HepG2 (cell line): ENCODE measurements at regions not wholly inside any gene's neighbourhood (a gene's known extent, or its start where the extent isn't known, plus 50 kb on each side); places are given as distances from the start of the nearest gene placed in this dataset.

Experiments used
- ATAC-seq: fragments of 200-7000 bp; cut with Tn5 transposase; 3 replicates; pipeline ENCODE4 v1.9.1; 2020; ENCODE audit warnings: mild to moderate bottlenecking, moderate library complexity
- BruUV-seq: library from RNA; stranded (reverse); fragments of 400-500 nt; replicated peaks from 2 replicates; lab custom pipeline; 2021; lab: Mats Ljungman, UMichigan
- CTCF ChIA-PET: fragments of 300-600 bp; formaldehyde crosslinking; extraction: SDS; loops from one replicate; lab custom pipeline; 2021; ENCODE audit warnings: low total read pairs, inconsistent platforms, low intra/inter-chr PET ratio; lab: Yijun Ruan, JAX
- POLR2A ChIA-PET: fragments of 350-600 bp; sonication (Branson Sonifier 250); formaldehyde crosslinking; loops from one replicate; lab custom pipeline; 2020; ENCODE audit warnings: antibody characterized with exemption, inconsistent platforms; lab: Yijun Ruan, JAX
- DNase-seq: peaks from one replicate; pipeline ENCODE4 v3.0.0-alpha.2; 2015; ENCODE audit warnings: low spot score
- FAIRE-seq: peaks from 3 replicates; lab custom pipeline; 2011; peaks lifted over from hg19 to GRCh38; lab: Jason Lieb, UNC
- H2AFZ ChIP-seq: one replicate; pipeline ENCODE4 v1.6.1; 2011; ENCODE audit warnings: low read length, inconsistent platforms
- H3K27ac ChIP-seq: fragments of 300-600 bp; 3 replicates; pipeline ENCODE4 v1.8.0; 2011; ENCODE audit warnings: mixed run types, mild to moderate bottlenecking, mixed read lengths, low read length, inconsistent platforms; ENCODE audit not compliant: insufficient read depth; ENCODE audit errors: extremely low read length
- H3K27me3 ChIP-seq, 2 experiments: fragments of 200-600 bp in 1 of 2; 2 replicates in 1 of 2; 3 replicates in 1 of 2; pipeline versions ENCODE4 v1.6.0 to v1.8.0; 2011; ENCODE audit warnings: low read length in 2 of 2, mild to moderate bottlenecking in 2 of 2, moderate library complexity in 2 of 2, inconsistent platforms in 1 of 2; ENCODE audit not compliant: insufficient read depth in 2 of 2, control insufficient read depth in 1 of 2
- H3K36me3 ChIP-seq, 2 experiments: fragments of 200-600 bp in 1 of 2; replicated peaks in 1 of 2; 2 replicates in 1 of 2; 3 replicates in 1 of 2; pipeline versions ENCODE4 v1.5.1 to v1.8.0; 2011; ENCODE audit warnings: low read length in 2 of 2, inconsistent platforms in 1 of 2; ENCODE audit not compliant: insufficient read depth in 2 of 2, control insufficient read depth in 1 of 2
- H3K4me1 ChIP-seq: 2 replicates; pipeline ENCODE4 v1.5.1; 2012; ENCODE audit warnings: low read length, inconsistent platforms; ENCODE audit not compliant: insufficient read depth
- H3K4me2 ChIP-seq: 2 replicates; pipeline ENCODE4 v1.6.0; 2011; ENCODE audit warnings: low read depth, low read length, inconsistent platforms
- H3K4me3 ChIP-seq, 3 experiments: fragments of 200-600 bp in 1 of 3; sonication (generic), shearing (Covaris generic) in 1 of 3; replicated peaks in 1 of 3; 2 replicates each; pipeline ENCODE4 v1.5.1; 2011 to 2016; ENCODE audit warnings: low read length in 3 of 3, inconsistent platforms in 2 of 3, low read depth in 2 of 3, mild to moderate bottlenecking in 2 of 3, control low read depth in 1 of 3, mixed read lengths in 1 of 3; ENCODE audit not compliant: insufficient read depth in 1 of 3
- H3K79me2 ChIP-seq: one replicate; pipeline ENCODE4 v1.6.1; 2011; ENCODE audit warnings: low read length, inconsistent platforms; ENCODE audit not compliant: insufficient read depth
- H3K9ac ChIP-seq: 2 replicates; pipeline ENCODE4 v1.6.0; 2011; ENCODE audit warnings: mild to moderate bottlenecking, low read depth, low read length, inconsistent platforms; ENCODE audit not compliant: insufficient read depth
- H3K9me3 ChIP-seq: 2 replicates; pipeline ENCODE4 v1.5.1; 2012; ENCODE audit warnings: mild to moderate bottlenecking, low read length
- H4K20me1 ChIP-seq: 2 replicates; pipeline ENCODE4 v1.6.0; 2011; ENCODE audit warnings: inconsistent platforms, mild to moderate bottlenecking, low read length, moderate library complexity; ENCODE audit not compliant: insufficient read depth
- ATM ChIP-seq: fragments of 450-650 bp; IDR thresholded peaks from 2 replicates; pipeline ENCODE4 v1.7.1; 2017; ENCODE audit warnings: mild to moderate bottlenecking, borderline replicate concordance
- NAIF1 ChIP-seq: sonication (generic); formaldehyde crosslinking; IDR thresholded peaks from 2 replicates; pipeline ENCODE4 v1.5.0; 2020; ENCODE audit warnings: mild to moderate bottlenecking, missing genetic modification reagents, borderline replicate concordance
- NCOR1 ChIP-seq: fragments of 200-600 bp; sonication (generic); IDR thresholded peaks from 2 replicates; pipeline ENCODE4 v1.7.0; 2017; ENCODE audit warnings: antibody characterized with exemption, low read length, borderline replicate concordance
- PITX1 ChIP-seq: sonication (generic); formaldehyde crosslinking; IDR thresholded peaks from 2 replicates; pipeline ENCODE4 v1.5.1; 2020; ENCODE audit warnings: mild to moderate bottlenecking, missing genetic modification reagents
- SKIL ChIP-seq: sonication (generic); formaldehyde crosslinking; IDR thresholded peaks from 2 replicates; pipeline ENCODE4 v1.8.0; 2022; ENCODE audit warnings: missing genetic modification reagents, mild to moderate bottlenecking, moderate library complexity, borderline replicate concordance
- SRF ChIP-seq: IDR thresholded peaks from 2 replicates; pipeline ENCODE4 v1.6.1; 2011; ENCODE audit warnings: mild to moderate bottlenecking, low read depth, low read length, moderate library complexity
- SUZ12 ChIP-seq: fragments of 150-350 bp; IDR thresholded peaks from 2 replicates; pipeline ENCODE4 v1.6.1; 2014; ENCODE audit warnings: low read depth, low read length
- TRIM22 ChIP-seq: fragments of 450-650 bp; IDR thresholded peaks from 2 replicates; pipeline ENCODE4 v1.6.1; 2017
- ZFP37 ChIP-seq: sonication (generic); formaldehyde crosslinking; IDR thresholded peaks from 2 replicates; pipeline ENCODE4 v1.4.0; 2020; ENCODE audit warnings: missing genetic modification reagents, borderline replicate concordance
- ZFY ChIP-seq: sonication (generic); formaldehyde crosslinking; IDR thresholded peaks from 2 replicates; pipeline ENCODE4 v1.4.0; 2020; ENCODE audit warnings: missing genetic modification reagents
- ZGPAT ChIP-seq: IDR thresholded peaks from 2 replicates; pipeline ENCODE4 v1.6.1; 2016; ENCODE audit warnings: mild to moderate bottlenecking
- ZNF543 ChIP-seq: sonication (generic); formaldehyde crosslinking; IDR thresholded peaks from 2 replicates; pipeline ENCODE4 v1.4.0; 2020; ENCODE audit warnings: mild to moderate bottlenecking, missing genetic modification reagents
- ZNF572 ChIP-seq: sonication (generic); formaldehyde crosslinking; IDR thresholded peaks from 2 replicates; pipeline ENCODE4 v1.5.1; 2020; ENCODE audit warnings: mild to moderate bottlenecking, missing genetic modification reagents
- ZNF773 ChIP-seq: sonication (generic); formaldehyde crosslinking; IDR thresholded peaks from 2 replicates; pipeline ENCODE4 v1.4.0; 2020; ENCODE audit warnings: missing genetic modification reagents, borderline replicate concordance
- WGBS: methylation state at CpG from one replicate; pipeline ENCODE4 v1.1.6; 2017; ENCODE audit warnings: low lambda C conversion rate; 5-methylcytosine and 5-hydroxymethylcytosine counted together
- in situ Hi-C: cut with HindIII; loops from 2 replicates; pipeline ENCODE4 v1.10.0; 2017; ENCODE audit warnings: low pct_unique_long_range_greater_than_20kb; ENCODE audit not compliant: extremely low pct_ligation_motif_present
- intact Hi-C: fragments of 100-400 bp; cut with micrococcal nuclease; formaldehyde crosslinking; loops from one replicate; pipeline ENCODE4 v1.10.0; 2022; ENCODE audit not compliant: unreplicated experiment

- Histone ChIP-seq H2AFZ (no peak overlapping the region), H3K4me2 (no peak overlapping the region), H3K27me3 (no peaks in the 10 kb centered on the region), H4K20me1 (no peaks in the 10 kb centered on the region), H3K27ac (no peak overlapping the region), H3K4me1 (no peaks in the 10 kb centered on the region), H3K79me2 (no peaks in the 10 kb centered on the region), H3K36me3 (no peaks in the 10 kb centered on the region), H3K9ac (no peak overlapping the region), H3K4me3 (no peak overlapping the region), H3K9me3 (no peaks in the 10 kb centered on the region)
- intact Hi-C loops, result no loop called here
- WGBS, result 4% methylated on average over 5 of the region's 5 CpGs
- POLR2A ChIA-PET, result no interaction called here
- CTCF ChIA-PET, result no interaction called here
- FAIRE-seq, result no peak
- TF ChIP-seq TRIM22, result no peak
- TF ChIP-seq NCOR1, result no peak
- no peak for TF ChIP-seq PITX1
- no peak for TF ChIP-seq ZNF572 (CRISPR knock-in tag)
- no peak for TF ChIP-seq ZFY (CRISPR knock-in tag)
- no peak for TF ChIP-seq ZFP37 (CRISPR knock-in tag)
- no peak for TF ChIP-seq ZGPAT (CRISPR knock-in tag)
- TF ChIP-seq ATM, result no peak
- no peak for TF ChIP-seq SRF
- no peak for TF ChIP-seq NAIF1
- TF ChIP-seq SUZ12, result no peak
- no peak for TF ChIP-seq ZNF773
- no peak for TF ChIP-seq ZNF543 (CRISPR knock-in tag)
- TF ChIP-seq SKIL (CRISPR knock-in tag), result no peak
- BruUV-seq, result no TSS peak
- no peak for DNase-seq
- ATAC-seq, result no peak
- in situ Hi-C loops, result no loop called here
These were observed 156.8 kb upstream of the UBE2E3 start for GRCh38 chr2:180823546-180824141.
